Fibroblast of upper back skin (primary cell): ENCODE measurements at regions not wholly inside any gene's neighbourhood (a gene's known extent, or its start where the extent isn't known, plus 50 kb on each side); places are given as distances from the start of the nearest gene placed in this dataset.
A peak's percentile ranks its signal among the peaks of the same experiment; 100 is the strongest.
"Not testable (repeated sequence)": the region's sequence is repeated elsewhere in the genome, so short reads cannot be mapped to it uniquely, and the experiment has no call there.

Experiments
- DNase-seq: peaks from one replicate; pipeline ENCODE4 v3.0.0-alpha.2; 2013

GRCh38 chr10:118918587-118918986 is 110.9 kb upstream of the NANOS1 start:
- no peak for DNase-seq

DNA sequence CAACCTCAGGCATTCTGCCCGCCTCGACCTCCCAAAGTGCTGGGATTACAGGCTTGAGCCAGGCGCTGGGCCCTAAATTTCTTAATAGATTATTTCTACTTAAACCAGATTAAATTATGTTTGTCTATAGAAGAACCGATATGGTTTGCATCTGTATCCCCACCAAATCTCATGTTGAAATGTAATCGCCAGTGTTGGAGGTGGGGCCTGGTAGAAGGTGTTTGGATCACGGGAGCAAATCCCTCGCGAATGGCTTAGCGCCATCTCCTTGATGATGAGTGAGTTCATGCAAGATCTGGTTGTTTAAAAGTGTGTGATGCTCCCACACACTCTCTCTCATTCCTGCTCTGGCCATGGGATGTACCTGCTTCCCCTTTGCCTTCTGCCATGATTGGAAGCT is 109.3 kb upstream of the NANOS1 start:
- DNase-seq: no peak

DNA sequence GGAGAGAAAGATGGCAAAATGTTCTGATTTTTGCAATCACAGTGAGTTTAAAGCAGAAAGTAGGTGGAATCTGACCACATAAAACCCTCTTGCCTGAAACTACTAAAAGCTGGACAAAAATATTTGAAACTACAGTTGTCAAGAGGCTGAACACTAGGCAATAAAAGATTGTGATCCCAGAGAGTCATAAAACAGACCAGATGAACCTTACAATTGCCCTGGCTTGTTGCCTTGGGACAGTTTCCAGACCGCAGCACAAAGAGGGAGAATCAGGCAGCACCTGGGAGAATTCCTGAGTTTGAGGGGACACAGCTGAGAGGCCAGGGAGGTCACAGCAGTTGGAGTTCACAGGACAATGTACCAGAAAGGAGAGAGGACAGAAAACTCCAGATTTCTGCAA is 107.3 kb upstream of the NANOS1 start:
- no peak for DNase-seq

DNA sequence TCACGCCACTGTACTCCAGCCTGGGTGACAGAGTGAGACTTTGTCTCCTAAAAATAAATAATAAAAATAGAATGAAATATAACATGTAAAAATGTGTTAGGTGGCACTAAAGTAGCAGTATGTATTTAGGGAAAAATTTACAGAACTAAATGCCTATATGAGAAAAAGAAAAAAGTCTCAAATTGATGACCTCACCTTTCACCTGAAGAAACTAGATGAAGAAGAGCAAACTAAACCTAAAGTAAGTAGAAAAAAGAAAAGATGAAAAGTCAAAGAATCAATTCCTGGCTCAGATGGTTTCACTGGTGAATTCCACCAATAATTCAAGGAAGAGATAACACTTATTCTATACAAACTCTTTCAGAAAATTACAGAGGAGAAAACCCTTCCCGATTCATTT is 106.5 kb upstream of the NANOS1 start:
- no peak for DNase-seq

- DNase-seq: no peak
Observed at GRCh38 chr10:118924493-118924892, 105.0 kb upstream of the NANOS1 start.

DNA sequence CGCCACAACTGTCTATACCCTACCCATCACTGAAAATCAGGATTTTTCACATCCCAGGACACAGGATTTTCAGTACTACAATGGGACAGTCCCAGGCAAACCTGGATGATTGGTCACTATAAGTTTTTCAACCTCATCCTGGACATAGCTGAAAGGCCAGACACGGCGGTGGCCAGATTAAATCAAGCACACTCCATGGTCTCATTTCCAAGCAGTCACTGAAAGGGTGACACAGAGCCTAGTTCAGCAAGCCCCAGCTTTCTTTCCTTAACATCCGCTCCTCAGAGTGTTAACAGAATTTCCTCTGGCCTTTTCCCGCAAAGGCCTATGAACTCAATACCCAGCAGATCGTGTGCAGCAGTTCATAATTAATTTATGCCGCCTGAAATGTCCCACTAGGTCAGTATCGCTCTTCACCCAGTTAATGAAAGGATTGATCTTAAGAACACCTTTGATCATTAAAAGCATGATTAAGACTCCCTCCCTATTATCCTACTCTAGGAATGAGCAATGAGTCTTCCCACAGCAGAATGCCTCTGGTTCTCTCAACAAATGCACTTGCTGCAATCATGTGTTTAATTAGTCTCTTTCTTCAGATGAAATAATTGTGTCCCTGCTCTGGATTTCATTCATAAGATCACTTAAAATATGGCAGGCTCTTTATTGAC is 104.0 kb upstream of the NANOS1 start:
- DNase-seq: no peak

DNA sequence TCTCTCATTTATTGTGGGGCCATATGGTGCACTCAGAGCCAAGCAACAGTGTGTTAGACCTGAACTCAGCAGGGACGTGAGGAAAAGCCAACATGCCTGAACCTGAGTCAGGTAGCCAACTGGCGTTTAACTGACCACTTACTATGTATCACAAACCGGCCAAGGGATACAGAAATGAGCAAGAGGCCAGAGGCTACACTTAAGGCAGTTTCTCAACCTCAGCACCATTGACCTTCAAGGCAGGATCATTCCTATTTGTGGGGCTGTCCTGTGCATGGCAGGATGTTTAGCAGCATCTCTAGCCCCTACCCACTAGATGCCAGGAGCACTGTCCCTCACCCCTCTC is 103.5 kb upstream of the NANOS1 start:
- DNase-seq: no peak

- no peak for DNase-seq
Observed at GRCh38 chr10:118926441-118926840, 103.1 kb upstream of the NANOS1 start.

DNA sequence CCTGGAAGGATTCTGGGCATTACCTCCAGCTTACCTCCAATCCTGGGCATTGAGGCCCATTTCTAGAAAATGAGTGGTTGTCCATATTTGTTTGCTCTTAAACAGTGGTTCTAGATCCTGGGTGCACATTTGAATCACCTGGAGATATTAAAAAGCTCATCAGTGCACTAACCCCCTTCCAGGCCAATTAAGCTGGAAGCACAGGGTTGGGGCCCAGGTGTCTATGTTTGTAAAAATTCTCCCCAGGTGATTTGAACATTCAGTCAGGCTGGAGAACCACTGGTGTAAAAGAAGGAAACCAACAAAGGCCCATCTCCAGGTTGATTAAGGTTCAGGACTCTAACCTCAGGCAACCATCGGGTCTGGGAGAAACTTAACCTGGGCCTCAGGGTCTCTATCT is 102.6 kb upstream of the NANOS1 start:
- no peak for DNase-seq

DNA sequence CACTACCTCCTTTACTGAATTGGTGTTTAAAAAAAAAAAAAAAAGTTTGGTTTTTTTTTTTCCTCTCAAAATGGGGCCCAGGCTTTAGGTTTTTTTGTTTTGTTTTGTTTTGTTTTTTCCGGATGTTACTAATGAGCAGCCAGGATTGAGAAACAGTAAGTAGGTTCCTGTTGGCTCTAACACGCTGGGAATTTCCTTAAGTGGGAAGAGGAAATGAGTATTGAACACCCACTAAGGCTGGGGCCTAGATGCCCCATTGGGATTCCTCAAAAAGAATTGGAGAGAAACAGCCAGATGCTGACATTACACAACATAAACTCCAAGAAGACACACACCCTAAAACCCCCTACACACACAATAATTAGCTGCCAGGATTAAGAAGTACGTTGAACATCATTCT is 102.2 kb upstream of the NANOS1 start:
- DNase-seq: no peak

DNA sequence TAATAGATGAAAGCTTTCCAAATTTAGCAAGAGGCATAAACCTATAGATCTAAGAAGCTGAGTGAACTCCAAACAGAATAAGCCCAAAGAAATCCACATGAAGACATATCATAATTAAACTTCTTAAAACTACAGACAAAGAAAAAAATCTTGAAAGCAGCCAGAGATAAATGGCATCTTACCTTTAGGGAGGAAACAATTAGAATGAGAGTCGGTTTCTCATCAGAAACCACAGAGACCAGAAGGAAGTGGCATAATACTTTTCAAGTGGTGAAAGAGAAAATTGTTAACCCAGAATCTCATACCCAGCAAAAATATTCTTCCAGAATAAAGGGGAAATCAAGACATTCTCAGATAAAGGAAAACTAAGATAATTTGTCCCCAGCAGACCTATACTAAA is 98.9 kb upstream of the NANOS1 start:
- DNase-seq: no peak

DNA sequence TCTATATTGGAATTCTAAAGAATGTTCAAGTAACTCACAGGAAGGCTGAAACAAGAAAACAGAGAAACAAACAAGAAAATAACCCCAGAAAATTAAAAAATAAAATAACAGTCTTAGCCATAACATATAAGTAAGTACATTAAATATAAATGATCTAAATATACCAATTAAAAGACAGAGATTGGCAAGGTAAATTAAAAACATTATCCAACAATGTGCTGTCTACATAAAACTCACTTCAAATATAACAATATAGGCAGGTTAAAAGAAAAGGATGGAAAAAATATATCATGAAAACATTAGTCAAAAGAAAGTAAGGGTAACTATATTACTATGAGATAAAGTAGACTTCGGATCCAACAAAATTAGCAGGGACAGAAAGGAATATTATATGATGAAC is 98.1 kb upstream of the NANOS1 start:
- DNase-seq: no peak

DNA sequence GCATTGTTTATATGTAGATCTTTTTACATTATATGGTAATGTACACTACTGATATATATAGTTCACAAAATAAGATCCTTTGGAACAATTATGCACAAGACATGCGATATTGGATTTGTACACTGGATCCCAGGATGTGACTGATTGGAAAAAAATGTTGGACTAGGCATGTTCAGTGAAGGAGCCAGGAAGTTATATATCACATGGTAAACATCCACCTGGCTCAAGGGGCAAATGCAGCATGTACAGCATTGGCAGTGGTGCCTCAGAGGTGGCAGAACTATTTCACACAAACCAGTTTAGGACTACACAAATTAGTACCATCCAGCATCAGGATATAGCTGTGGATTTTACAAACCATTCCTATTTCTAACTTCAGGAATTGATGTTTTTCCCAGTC is 97.4 kb upstream of the NANOS1 start:
- DNase-seq: not testable (repeated sequence)

- DNase-seq: no peak
Observed at GRCh38 chr10:118937226-118937625, 92.3 kb upstream of the NANOS1 start.

- DNase-seq: peak; percentile 37
Observed at GRCh38 chr10:118939211-118940007, 90.1 kb upstream of the NANOS1 start.

GRCh38 chr10:118940386-118940785 is 89.1 kb upstream of the NANOS1 start:
- DNase-seq: no peak

DNA sequence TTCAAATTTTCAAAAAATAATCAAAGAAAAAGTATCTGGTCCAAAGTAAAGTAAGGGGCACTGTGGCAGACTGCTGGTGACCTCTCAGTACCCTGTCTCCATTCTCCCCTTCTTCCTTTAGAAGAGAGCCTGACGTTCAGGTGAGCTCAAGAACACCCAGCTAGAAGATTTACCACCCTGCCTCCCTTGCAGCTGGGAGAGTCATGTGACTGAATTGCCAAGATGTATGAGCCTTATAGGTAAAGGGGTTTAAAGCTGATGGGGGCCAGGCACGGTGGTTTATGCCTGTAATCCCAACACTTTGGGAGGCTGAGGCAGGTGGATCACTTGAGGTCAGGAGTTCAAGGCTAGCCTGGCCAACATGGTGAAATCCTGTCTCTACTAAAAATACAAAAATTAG is 86.3 kb upstream of the NANOS1 start:
- no peak for DNase-seq

- no peak for DNase-seq
Observed at GRCh38 chr10:118944959-118945633, 84.4 kb upstream of the NANOS1 start.

- DNase-seq: no peak
Observed at GRCh38 chr10:118948786-118949185, 80.7 kb upstream of the NANOS1 start.

DNA sequence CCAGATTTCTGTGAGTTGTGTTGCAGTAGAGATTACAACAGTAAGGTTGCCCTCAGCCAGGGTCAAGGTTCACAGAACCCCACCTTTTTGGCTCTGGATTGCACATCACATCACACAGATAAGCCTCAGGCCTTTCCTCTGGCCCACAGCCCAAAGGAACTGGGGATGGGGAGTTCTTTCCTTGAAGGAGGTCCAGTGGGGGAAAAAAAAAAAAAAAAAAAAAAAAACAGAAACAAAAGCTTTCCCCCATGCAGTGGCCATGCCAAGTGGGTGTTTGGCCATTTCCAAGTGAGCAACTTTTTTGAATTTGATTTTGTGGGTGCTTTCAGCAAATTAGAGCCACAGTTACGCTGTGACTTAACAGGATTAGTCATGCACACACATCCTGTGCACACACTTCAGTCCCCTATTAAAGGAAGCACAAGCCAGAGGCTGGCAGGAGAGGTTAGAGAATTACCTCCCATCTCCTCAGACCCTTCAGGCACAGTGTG is 79.3 kb upstream of the NANOS1 start:
- DNase-seq: no peak

DNA sequence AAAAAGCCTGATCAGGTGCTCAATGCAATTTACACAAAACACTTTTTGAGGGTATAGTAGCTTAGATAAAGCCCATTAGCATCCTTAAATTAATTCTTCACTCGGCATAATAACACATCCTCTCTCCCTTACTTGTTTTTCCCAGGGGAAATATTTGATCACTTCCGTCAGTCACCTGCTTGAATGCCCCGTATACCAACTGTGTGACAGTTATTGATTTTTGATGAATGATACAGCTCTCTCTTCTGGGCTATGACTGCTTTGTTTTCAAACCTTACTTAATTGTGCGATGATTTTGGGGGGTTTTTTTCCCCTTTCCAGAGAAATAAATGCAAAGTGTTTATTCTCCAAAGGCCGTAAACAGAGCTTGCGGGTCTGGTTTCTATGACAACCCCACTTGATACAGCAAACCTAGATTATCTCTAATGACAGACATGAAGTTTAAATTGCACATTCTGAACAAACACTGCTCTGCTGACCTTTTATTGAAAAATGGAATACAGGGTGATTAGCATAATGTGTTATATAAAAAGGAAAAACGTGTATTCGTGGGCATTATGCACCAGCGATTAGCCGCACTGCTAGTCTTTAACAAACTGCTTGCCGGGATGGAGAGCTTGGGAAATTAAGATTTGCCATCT is 78.4 kb upstream of the NANOS1 start:
- no peak for DNase-seq

DNA sequence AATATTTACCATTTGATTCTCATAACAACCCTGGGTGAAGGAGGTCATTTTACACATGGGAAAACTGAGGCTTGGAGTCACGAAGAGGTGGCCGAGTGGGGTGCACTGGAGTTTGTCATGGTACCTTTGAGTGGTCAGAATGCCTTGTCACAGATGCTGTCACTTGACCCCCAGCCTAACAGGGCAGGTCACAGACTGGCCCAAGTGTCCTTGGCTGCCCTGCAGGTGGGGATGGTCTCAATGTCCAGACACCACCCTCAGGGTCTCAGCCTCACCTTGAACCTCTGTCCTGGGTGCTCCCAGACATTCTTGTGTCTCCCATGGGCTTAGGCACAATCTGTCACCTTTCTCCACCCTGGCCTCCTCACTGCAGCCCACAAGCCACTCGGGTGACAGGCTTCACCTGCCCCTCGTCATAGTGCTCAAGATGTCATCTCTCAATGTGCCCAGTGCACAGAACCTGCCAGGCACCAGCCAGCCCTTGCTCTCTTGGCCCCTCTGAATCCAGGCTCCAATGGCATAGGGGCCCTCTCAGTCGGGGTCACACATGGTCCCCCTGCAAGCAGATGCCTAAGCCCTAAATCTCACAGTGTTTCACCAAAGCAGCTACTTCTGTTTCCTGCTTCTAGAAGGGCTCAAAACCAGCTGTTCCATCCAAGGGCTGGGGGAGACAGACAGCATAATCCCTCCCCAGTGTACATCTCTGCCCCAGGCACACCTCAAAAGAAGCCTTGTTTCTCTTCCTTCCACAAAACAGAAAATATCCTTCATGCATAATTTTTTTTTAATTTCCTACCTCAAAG is 76.8 kb upstream of the NANOS1 start:
- no peak for DNase-seq
